ENCODE measurements at regions not wholly inside any gene's neighbourhood (a gene's known extent, or its start where the extent isn't known, plus 50 kb on each side); places are given as distances from the start of the nearest gene placed in this dataset.

DNA sequence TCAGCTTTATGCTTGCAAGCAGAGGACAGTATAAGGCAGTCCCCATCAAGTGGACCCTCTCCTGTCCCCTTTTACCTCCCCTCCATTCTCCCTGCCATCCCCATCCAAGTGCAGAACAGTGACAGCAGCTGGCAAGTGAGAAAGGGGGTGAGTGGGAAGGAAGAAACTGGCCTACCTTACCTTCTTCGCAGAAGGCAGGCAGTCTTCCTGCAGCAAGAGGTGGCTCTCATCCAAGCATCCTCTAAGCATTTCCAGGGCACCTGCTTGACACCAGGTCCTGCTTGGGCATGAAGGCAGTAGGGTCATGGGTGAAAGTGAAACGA is 77.3 kb upstream of the SH3PXD2B start:
- H3K4me3 ChIP-seq (ENCODE audit: low read length in 3 of 3) = no peak overlapping the region
- H3K36me3 ChIP-seq (ENCODE audit: control insufficient read depth in 3 of 3, insufficient read depth in 3 of 3, low read length in 3 of 3) = no peaks in the 10 kb centered on the region
- H3K9ac ChIP-seq (ENCODE audit: low read depth in 1 of 3, low read length in 3 of 3) = no peak overlapping the region
- H3K4me1 ChIP-seq (ENCODE audit: control insufficient read depth in 3 of 3, insufficient read depth in 3 of 3, low read length in 3 of 3) = peaks cover 11 to 28% (median 15%) of the 10 kb centered on the region in 3 donors
- H3K27ac ChIP-seq (ENCODE audit: low read depth, low read length) = no peak overlapping the region
- H3K27me3 ChIP-seq (ENCODE audit: control insufficient read depth in 3 of 3, insufficient read depth in 3 of 3, low read length in 3 of 3) = no peaks in the 10 kb centered on the region
- H3K9me3 ChIP-seq (ENCODE audit: control insufficient read depth in 3 of 3, low read length in 3 of 3) = no peaks in the 10 kb centered on the region

DNA sequence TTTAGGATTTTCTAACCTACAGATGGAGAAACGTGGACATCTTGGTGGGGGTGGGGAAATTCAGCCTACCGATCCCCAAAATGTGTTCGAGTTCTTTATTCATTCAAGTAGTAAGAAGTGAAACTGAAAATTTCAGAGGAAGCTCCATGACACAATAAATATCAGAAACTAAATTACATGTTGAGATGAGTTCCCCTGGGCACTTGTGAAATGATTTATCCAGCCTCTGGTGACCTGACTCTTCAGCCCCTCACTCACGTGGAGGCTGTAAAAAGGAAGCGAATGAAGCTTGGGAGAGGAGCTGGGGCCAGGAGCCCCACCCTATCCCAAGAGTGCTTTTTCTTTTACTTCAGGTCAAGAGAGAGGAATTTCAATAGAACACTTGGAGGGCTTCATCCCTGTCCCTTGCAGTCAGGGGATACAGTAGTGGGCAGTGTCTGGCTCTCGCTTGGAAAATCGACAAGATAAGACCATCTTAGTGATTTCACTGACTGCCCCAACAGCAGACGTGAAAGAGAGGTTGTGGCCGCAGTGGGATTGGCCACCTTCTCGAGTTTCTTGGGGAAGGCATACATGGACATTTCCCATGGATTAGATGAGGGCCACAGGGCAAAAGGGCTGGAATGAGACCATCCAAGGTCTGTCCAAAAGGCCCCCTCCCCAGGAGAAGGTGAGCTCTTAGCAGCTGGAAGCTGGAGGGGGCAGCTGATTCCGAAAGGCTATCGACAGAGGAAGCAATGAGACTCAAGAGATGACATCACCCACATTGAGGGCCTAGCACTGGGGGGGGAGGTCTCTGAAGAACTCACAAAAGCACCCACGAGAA is 76.8 kb upstream of the SH3PXD2B start:
- Histone ChIP-seq H3K9ac (ENCODE audit: low read depth in 1 of 3, low read length in 3 of 3) (no peak overlapping the region), H3K36me3 (ENCODE audit: control insufficient read depth in 3 of 3, insufficient read depth in 3 of 3, low read length in 3 of 3) (no peaks in the 10 kb centered on the region), H3K4me3 (ENCODE audit: low read length in 3 of 3) (no peak overlapping the region), H3K27me3 (ENCODE audit: control insufficient read depth in 3 of 3, insufficient read depth in 3 of 3, low read length in 3 of 3) (no peaks in the 10 kb centered on the region), H3K9me3 (ENCODE audit: control insufficient read depth in 3 of 3, low read length in 3 of 3) (no peaks in the 10 kb centered on the region), H3K27ac (ENCODE audit: low read depth, low read length) (no peak overlapping the region), H3K4me1 (ENCODE audit: control insufficient read depth in 3 of 3, insufficient read depth in 3 of 3, low read length in 3 of 3) (peaks cover 11 to 28% (median 15%) of the 10 kb centered on the region in 3 donors)

DNA sequence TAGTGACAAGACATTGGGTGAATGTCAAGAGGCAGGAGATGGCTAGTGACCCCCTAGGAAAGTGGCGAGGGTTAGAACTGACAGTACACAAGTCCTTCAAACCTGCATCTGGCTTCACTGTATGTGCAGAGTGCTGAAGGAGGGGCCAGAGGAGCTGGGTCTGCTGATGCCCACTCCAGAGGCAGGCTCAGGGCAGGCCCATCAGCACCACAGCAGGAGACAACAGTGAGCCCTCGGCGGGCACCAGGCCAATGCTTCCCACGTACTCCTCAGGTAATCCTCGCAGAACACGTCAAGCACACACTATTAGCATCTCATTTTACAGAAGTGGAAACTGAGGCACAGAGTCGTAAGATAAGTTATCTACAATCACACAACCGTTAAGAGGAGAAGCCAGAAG is 76.1 kb upstream of the SH3PXD2B start:
- no peaks in the 10 kb centered on the region for H3K36me3 ChIP-seq (ENCODE audit: control insufficient read depth in 3 of 3, insufficient read depth in 3 of 3, low read length in 3 of 3)
- H3K9me3 ChIP-seq (ENCODE audit: control insufficient read depth in 3 of 3, low read length in 3 of 3) = no peaks in the 10 kb centered on the region
- peaks cover 11 to 28% (median 15%) of the 10 kb centered on the region in 3 donors for H3K4me1 ChIP-seq (ENCODE audit: control insufficient read depth in 3 of 3, insufficient read depth in 3 of 3, low read length in 3 of 3)
- H3K27ac ChIP-seq (ENCODE audit: low read depth, low read length) = no peak overlapping the region
- no peak overlapping the region for H3K4me3 ChIP-seq (ENCODE audit: low read length in 3 of 3)
- H3K27me3 ChIP-seq (ENCODE audit: control insufficient read depth in 3 of 3, insufficient read depth in 3 of 3, low read length in 3 of 3) = no peaks in the 10 kb centered on the region
- no peak overlapping the region for H3K9ac ChIP-seq (ENCODE audit: low read depth in 1 of 3, low read length in 3 of 3)

DNA sequence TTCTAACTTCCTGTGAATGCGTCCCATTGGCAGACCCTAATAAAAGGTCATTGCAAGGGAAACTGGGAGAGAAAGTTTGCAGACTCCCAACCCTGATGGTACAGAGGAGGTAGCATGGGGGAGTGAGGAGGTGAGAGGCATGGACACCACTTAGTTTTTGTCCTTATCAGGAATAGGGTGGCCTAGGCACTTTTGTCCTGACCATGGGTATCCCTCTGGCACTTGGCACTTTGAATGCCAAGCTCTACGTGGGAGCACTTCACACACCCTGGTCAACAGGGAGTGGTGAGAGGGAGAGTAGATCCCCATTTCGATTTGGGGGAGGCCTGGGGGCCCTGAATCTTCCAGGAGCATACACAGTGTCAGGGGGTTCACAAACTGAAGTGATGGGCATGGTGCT is 75.6 kb upstream of the SH3PXD2B start:
- Histone ChIP-seq H3K9ac (ENCODE audit: low read depth in 1 of 3, low read length in 3 of 3) (no peak overlapping the region), H3K4me1 (ENCODE audit: control insufficient read depth in 3 of 3, insufficient read depth in 3 of 3, low read length in 3 of 3) (peaks cover 11 to 26% (median 15%) of the 10 kb centered on the region in 3 donors), H3K9me3 (ENCODE audit: control insufficient read depth in 3 of 3, low read length in 3 of 3) (no peaks in the 10 kb centered on the region), H3K36me3 (ENCODE audit: control insufficient read depth in 3 of 3, insufficient read depth in 3 of 3, low read length in 3 of 3) (no peaks in the 10 kb centered on the region), H3K4me3 (ENCODE audit: low read length in 3 of 3) (no peak overlapping the region), H3K27me3 (ENCODE audit: control insufficient read depth in 3 of 3, insufficient read depth in 3 of 3, low read length in 3 of 3) (no peaks in the 10 kb centered on the region), H3K27ac (ENCODE audit: low read depth, low read length) (no peak overlapping the region)

DNA sequence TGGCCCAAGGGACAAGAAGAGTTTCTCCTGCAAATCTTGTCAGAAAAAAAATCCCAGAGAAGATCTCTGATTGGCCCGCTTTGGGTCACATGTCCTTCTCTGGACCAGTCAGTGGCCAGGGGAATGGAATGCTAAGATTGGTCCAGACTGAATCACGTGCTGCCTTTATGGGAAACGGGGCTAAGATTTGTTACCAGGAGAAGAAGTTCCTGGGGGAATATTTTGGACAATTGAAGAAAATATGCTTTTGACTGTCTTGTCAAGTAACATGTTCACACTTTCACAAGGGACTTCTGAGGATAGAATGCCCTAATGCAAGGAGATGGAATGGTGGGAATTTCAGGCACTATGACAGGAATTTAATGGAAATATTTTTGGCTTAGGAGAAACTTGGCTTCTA is 74.1 kb upstream of the SH3PXD2B start:
- H3K36me3 ChIP-seq (ENCODE audit: control insufficient read depth in 3 of 3, insufficient read depth in 3 of 3, low read length in 3 of 3) = no peaks in the 10 kb centered on the region
- no peaks in the 10 kb centered on the region for H3K27me3 ChIP-seq (ENCODE audit: control insufficient read depth in 3 of 3, insufficient read depth in 3 of 3, low read length in 3 of 3)
- H3K9ac ChIP-seq (ENCODE audit: low read depth in 1 of 3, low read length in 3 of 3) = no peak overlapping the region
- H3K4me3 ChIP-seq (ENCODE audit: low read length in 3 of 3) = no peak overlapping the region
- H3K9me3 ChIP-seq (ENCODE audit: control insufficient read depth in 3 of 3, low read length in 3 of 3) = no peaks in the 10 kb centered on the region
- H3K27ac ChIP-seq (ENCODE audit: low read depth, low read length) = peak overlapping the region; percentile 29
- H3K4me1 ChIP-seq (ENCODE audit: control insufficient read depth in 3 of 3, insufficient read depth in 3 of 3, low read length in 3 of 3) = peaks cover 5 to 11% (median 8%) of the 10 kb centered on the region in 3 donors

DNA sequence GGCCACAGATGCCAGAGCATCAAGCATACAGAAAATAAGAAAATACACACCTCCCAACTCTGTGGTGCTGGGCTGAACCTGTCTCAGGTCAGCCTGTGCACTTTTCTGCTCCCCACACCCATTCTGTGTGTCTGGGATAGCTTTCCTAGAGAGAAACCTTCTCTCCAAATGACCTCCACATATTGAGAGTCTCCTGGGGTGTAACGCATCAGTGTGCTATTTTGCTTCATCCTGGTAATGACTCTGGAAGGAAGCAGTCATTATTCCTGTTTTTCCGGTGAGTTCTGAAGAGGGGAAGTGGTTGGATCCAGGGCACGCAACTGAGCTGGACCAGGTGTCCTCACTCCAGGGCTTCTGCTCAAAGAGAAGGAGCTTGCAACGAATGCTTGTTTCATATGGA is 73.2 kb upstream of the SH3PXD2B start:
- Histone ChIP-seq H3K9ac (ENCODE audit: low read depth in 1 of 3, low read length in 3 of 3) (no peak overlapping the region), H3K4me1 (ENCODE audit: control insufficient read depth in 3 of 3, insufficient read depth in 3 of 3, low read length in 3 of 3) (peaks cover 3 to 8% (median 6%) of the 10 kb centered on the region in 3 donors), H3K27ac (ENCODE audit: low read depth, low read length) (peak overlapping the region; percentile 5), H3K9me3 (ENCODE audit: control insufficient read depth in 3 of 3, low read length in 3 of 3) (no peaks in the 10 kb centered on the region), H3K4me3 (ENCODE audit: low read length in 3 of 3) (no peak overlapping the region), H3K36me3 (ENCODE audit: control insufficient read depth in 3 of 3, insufficient read depth in 3 of 3, low read length in 3 of 3) (no peaks in the 10 kb centered on the region), H3K27me3 (ENCODE audit: control insufficient read depth in 3 of 3, insufficient read depth in 3 of 3, low read length in 3 of 3) (no peaks in the 10 kb centered on the region)

DNA sequence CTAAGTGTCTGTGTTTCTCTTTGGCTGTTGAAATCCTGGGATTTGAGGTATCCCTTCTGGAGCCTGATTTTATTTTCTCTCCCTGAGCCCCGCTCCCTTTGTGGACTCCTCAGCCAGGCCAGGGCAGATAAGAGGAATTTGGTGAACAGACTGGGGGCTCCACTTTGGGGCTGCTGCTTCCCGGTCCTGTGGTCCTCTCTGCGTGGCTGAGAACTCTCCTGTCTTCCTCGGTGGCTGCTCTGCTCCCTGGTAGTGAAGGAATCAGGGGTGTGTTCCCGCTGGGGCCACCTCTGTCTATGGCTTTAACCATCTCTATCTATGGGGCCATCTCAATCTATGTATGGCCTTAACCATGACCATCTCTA is 71.7 kb upstream of the SH3PXD2B start:
- Histone ChIP-seq H3K9ac (ENCODE audit: low read depth in 1 of 3, low read length in 3 of 3) (no peak overlapping the region), H3K4me3 (ENCODE audit: low read length in 3 of 3) (no peak overlapping the region), H3K27ac (ENCODE audit: low read depth, low read length) (no peak overlapping the region), H3K9me3 (ENCODE audit: control insufficient read depth in 3 of 3, low read length in 3 of 3) (peaks cover 0 to 4% (median 0%) of the 10 kb centered on the region in 3 donors), H3K27me3 (ENCODE audit: control insufficient read depth in 3 of 3, insufficient read depth in 3 of 3, low read length in 3 of 3) (no peaks in the 10 kb centered on the region), H3K4me1 (ENCODE audit: control insufficient read depth in 3 of 3, insufficient read depth in 3 of 3, low read length in 3 of 3) (peaks cover 0 to 2% (median 0%) of the 10 kb centered on the region in 3 donors), H3K36me3 (ENCODE audit: control insufficient read depth in 3 of 3, insufficient read depth in 3 of 3, low read length in 3 of 3) (no peaks in the 10 kb centered on the region)

DNA sequence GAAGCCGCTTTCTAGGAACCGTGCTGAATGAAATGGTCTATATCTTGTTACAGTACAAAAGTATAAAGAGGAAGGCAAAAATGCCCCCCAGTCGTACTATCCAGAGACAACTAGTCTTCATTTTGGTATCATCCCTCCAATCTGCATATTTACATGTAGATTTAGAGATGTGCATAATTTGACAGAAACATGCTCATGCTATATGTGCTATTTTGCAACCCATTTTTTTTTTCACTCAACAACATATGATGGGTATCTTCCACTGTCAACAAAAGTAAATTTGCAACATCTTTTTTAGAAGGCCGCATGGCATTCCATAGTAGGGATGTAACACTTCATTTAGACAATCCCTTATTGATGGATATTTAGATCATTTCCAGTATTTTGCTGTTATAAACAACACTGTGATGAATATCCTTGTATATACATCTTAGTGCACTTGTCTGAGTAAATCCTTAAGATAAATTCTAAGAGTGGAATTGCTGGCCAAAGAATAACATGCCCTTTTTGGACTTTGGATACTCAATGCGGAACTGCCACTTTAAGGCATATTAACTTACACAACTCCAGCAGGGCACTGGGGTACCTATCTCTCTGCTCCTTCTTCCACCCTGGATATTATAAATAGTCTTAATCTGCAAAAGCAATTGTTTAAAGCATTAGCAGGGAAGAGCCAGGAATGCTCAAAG is 71.1 kb upstream of the SH3PXD2B start:
- Histone ChIP-seq H3K27ac (ENCODE audit: low read depth, low read length) (no peak overlapping the region), H3K9ac (ENCODE audit: low read depth in 1 of 3, low read length in 3 of 3) (no peak overlapping the region)

DNA sequence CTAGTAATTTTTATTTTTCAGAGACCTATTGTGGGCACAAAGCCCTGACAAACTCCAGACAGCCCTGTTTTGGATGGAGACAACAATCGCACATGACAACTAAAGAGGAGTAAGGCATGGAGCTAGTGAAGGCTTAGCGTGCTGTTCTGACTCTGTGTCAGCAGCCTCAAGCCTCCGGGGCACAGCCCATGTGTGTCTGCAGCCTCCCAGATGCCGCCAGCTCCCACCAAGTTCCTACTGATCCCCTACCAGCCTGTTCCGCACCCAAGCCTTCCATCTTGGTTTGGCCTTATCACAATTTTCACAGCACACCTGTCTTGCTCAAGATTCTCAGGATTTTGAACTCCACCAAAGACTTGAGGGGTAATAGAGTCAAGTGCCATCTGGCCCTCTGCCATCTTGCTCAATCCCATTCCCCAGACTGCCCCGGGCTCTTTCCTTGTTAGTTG is 70.3 kb upstream of the SH3PXD2B start:
- Histone ChIP-seq H3K4me3 (ENCODE audit: low read length in 3 of 3) (no peak overlapping the region), H3K27ac (ENCODE audit: low read depth, low read length) (no peak overlapping the region), H3K9ac (ENCODE audit: low read depth in 1 of 3, low read length in 3 of 3) (no peak overlapping the region), H3K27me3 (ENCODE audit: control insufficient read depth in 3 of 3, insufficient read depth in 3 of 3, low read length in 3 of 3) (no peaks in the 10 kb centered on the region), H3K36me3 (ENCODE audit: control insufficient read depth in 3 of 3, insufficient read depth in 3 of 3, low read length in 3 of 3) (no peaks in the 10 kb centered on the region), H3K4me1 (ENCODE audit: control insufficient read depth in 3 of 3, insufficient read depth in 3 of 3, low read length in 3 of 3) (no peaks in the 10 kb centered on the region), H3K9me3 (ENCODE audit: control insufficient read depth in 3 of 3, low read length in 3 of 3) (peaks cover 0 to 4% (median 0%) of the 10 kb centered on the region in 3 donors)

More for the DNA sequence above, 71.1 kb upstream of the SH3PXD2B start:
- peaks cover 0 to 4% (median 0%) of the 10 kb centered on the region in 3 donors for H3K9me3 ChIP-seq (ENCODE audit: control insufficient read depth in 3 of 3, low read length in 3 of 3)
- peaks cover 0 to 1% (median 0%) of the 10 kb centered on the region in 3 donors for H3K4me1 ChIP-seq (ENCODE audit: control insufficient read depth in 3 of 3, insufficient read depth in 3 of 3, low read length in 3 of 3)
- no peak overlapping the region for H3K4me3 ChIP-seq (ENCODE audit: low read length in 3 of 3)
- H3K36me3 ChIP-seq (ENCODE audit: control insufficient read depth in 3 of 3, insufficient read depth in 3 of 3, low read length in 3 of 3) = no peaks in the 10 kb centered on the region
- H3K27me3 ChIP-seq (ENCODE audit: control insufficient read depth in 3 of 3, insufficient read depth in 3 of 3, low read length in 3 of 3) = no peaks in the 10 kb centered on the region

DNA sequence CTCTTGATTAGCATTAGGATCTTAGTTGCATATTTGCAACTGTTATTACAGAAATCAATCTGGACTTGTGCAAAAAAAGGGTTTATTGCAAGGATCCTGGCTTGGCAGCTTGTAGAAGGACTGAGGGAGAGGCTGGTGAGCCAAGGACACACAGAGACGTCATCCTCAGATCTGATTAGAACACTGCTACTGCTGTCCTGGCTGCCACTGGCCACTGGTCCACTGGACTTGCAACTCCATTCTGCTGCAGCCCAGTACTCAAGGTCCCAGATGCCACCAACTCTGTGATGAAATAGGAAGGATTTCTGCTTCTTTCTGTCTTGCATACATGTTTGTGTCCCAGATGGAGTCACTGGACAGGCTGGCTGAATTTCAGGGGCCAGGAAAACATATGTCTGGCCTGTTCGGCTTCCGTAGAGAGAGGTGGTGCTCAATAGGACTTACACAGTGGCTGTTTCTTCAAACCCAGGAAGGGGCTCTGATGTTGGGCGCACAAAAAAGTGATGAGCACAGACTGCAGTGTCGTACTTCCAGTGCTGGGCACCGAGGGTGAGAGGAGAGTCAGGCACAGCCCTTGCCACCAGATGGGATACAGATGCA is 68.9 kb upstream of the SH3PXD2B start:
- H3K27ac ChIP-seq (ENCODE audit: low read depth, low read length) = no peak overlapping the region
- H3K4me1 ChIP-seq (ENCODE audit: control insufficient read depth in 3 of 3, insufficient read depth in 3 of 3, low read length in 3 of 3) = no peaks in the 10 kb centered on the region
- no peaks in the 10 kb centered on the region for H3K36me3 ChIP-seq (ENCODE audit: control insufficient read depth in 3 of 3, insufficient read depth in 3 of 3, low read length in 3 of 3)
- no peaks in the 10 kb centered on the region for H3K27me3 ChIP-seq (ENCODE audit: control insufficient read depth in 3 of 3, insufficient read depth in 3 of 3, low read length in 3 of 3)
- H3K9ac ChIP-seq (ENCODE audit: low read depth in 1 of 3, low read length in 3 of 3) = no peak overlapping the region
- no peak overlapping the region for H3K4me3 ChIP-seq (ENCODE audit: low read length in 3 of 3)
- peaks cover 0 to 4% (median 0%) of the 10 kb centered on the region in 3 donors for H3K9me3 ChIP-seq (ENCODE audit: control insufficient read depth in 3 of 3, low read length in 3 of 3)

Measured in skeletal muscle tissue (tissue), 3 donors.